ENCODE measurements at regions not wholly inside any gene's neighbourhood (a gene's known extent, or its start where the extent isn't known, plus 50 kb on each side); places are given as distances from the start of the nearest gene placed in this dataset.

DNA sequence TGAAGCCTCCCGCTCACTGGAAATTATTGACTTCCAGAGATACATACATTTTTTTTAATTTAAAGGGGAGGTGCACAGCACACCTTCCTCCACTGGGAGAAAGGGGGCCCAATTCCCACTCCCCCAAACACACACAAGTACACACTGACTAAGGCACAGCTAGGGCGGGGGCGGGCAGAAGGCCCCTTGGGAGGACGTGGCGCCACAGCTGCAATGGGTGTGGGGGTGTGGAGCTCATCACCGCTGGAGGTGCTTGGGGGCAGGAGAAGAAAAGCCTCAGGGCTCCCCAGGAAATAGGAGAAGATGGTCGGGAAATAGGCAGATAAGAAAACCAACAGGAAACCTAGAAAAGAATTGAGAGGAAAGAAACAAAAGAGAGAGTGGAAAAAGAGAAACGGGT lies 127.3 kb upstream of the FAM98A start:
- BruUV-seq (replicated peaks), result no TSS peak
- ChIA-PET CTCF (no interaction called here), SMC1A (ENCODE audit: uncharacterized antibody, unreplicated experiment) (no interaction called here), POLR2A (no interaction called here), RAD21 (ENCODE audit: unreplicated experiment) (no interaction called here)
- WGBS (ENCODE audit: insufficient coverage, insufficient replicate concordance, low lambda C conversion rate, missing lambda C conversion rate), result 78% methylated on average over 8 of the region's 8 CpGs
- no peaks in the 10 kb centered on the region for H3K9me3 ChIP-seq (replicated peaks; ENCODE audit: control insufficient read depth, insufficient read depth, low read length)
- H3K4me2 ChIP-seq (ENCODE audit: control insufficient read depth, insufficient read depth), result no peak overlapping the region
- H3K27ac ChIP-seq (ENCODE audit: control insufficient read depth, insufficient read depth), result no peak overlapping the region
- H3K4me3 ChIP-seq, result no peak overlapping the region
- no peak for DNase-seq (ENCODE audit: low read depth, low spot score)
- H3K36me3 ChIP-seq (ENCODE audit: control insufficient read depth in 2 of 2, insufficient read depth in 2 of 2, low read length in 1 of 2), result no peaks in the 10 kb centered on the region
- in situ Hi-C loops (cut with MboI) (no loop called here), intact Hi-C loops (cut with micrococcal nuclease; ENCODE audit: unreplicated experiment) (no loop called here)
- H3K9ac ChIP-seq (ENCODE audit: control insufficient read depth, insufficient read depth, low read length), result no peak overlapping the region
- H3K4me1 ChIP-seq (ENCODE audit: control insufficient read depth, insufficient read depth, low read length), result no peaks in the 10 kb centered on the region
- no peak for FAIRE-seq
- H3K79me2 ChIP-seq (ENCODE audit: control insufficient read depth, insufficient read depth, low read length), result no peaks in the 10 kb centered on the region
- ATAC-seq, result no peak
- H3K27me3 ChIP-seq (replicated peaks in 1 of 2; ENCODE audit: control insufficient read depth in 2 of 2, insufficient read depth in 2 of 2, low read length in 1 of 2), result no peaks in the 10 kb centered on the region
- TF ChIP-seq, protein P1, sequence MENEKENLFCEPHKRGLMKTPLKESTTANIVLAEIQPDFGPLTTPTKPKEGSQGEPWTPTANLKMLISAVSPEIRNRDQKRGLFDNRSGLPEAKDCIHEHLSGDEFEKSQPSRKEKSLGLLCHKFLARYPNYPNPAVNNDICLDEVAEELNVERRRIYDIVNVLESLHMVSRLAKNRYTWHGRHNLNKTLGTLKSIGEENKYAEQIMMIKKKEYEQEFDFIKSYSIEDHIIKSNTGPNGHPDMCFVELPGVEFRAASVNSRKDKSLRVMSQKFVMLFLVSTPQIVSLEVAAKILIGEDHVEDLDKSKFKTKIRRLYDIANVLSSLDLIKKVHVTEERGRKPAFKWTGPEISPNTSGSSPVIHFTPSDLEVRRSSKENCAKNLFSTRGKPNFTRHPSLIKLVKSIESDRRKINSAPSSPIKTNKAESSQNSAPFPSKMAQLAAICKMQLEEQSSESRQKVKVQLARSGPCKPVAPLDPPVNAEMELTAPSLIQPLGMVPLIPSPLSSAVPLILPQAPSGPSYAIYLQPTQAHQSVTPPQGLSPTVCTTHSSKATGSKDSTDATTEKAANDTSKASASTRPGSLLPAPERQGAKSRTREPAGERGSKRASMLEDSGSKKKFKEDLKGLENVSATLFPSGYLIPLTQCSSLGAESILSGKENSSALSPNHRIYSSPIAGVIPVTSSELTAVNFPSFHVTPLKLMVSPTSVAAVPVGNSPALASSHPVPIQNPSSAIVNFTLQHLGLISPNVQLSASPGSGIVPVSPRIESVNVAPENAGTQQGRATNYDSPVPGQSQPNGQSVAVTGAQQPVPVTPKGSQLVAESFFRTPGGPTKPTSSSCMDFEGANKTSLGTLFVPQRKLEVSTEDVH (IDR thresholded peaks at IDR 0.05; ENCODE audit: low read depth, partially characterized antibody), result no peak
- no peaks in the 10 kb centered on the region for H4K20me1 ChIP-seq (ENCODE audit: control insufficient read depth, insufficient read depth)
- no peak overlapping the region for H2AFZ ChIP-seq (ENCODE audit: control insufficient read depth, low read depth, low read length)

DNA sequence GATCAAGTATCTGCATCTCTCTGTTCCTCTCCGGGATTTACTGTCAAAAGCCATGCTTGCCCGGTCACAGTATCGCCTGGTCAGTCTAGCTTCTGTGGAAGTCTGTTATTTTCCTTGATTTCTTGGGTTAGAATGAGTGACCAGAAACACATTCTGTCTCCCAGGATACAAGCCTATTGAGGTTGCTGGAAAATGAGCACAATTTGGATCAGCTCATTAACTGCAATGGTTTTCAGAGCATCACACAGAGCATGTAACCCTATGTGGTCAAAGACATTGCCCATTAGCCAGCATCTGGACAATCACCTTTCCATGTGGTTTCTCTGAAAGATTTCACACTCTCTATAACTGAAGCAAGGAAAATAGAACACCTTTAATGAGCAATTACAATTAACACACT lies 124.2 kb upstream of the FAM98A start:
- ATAC-seq, result no peak; the same call in 2 of the 3 replicates
- SMC1A ChIA-PET (ENCODE audit: uncharacterized antibody, unreplicated experiment), result interaction anchor here (0.8 to 0.9 kb wide), 2 partner anchors 8 to 40 kb away, joined by 3 to 4 read pairs; no protein-coding TSS in a partner anchor
- intact Hi-C loops (cut with micrococcal nuclease; ENCODE audit: unreplicated experiment) (no loop called here), in situ Hi-C loops (cut with MboI) (no loop called here)
- Histone ChIP-seq H3K36me3 (ENCODE audit: control insufficient read depth in 2 of 2, insufficient read depth in 2 of 2, low read length in 1 of 2) (no peaks in the 10 kb centered on the region), H3K27me3 (replicated peaks in 1 of 2; ENCODE audit: control insufficient read depth in 2 of 2, insufficient read depth in 2 of 2, low read length in 1 of 2) (no peaks in the 10 kb centered on the region), H3K4me1 (ENCODE audit: control insufficient read depth, insufficient read depth, low read length) (no peaks in the 10 kb centered on the region), H3K27ac (ENCODE audit: control insufficient read depth, insufficient read depth) (no peak overlapping the region), H2AFZ (ENCODE audit: control insufficient read depth, low read depth, low read length) (no peak overlapping the region), H3K4me3 (no peak overlapping the region), H3K9ac (ENCODE audit: control insufficient read depth, insufficient read depth, low read length) (no peak overlapping the region), H3K4me2 (ENCODE audit: control insufficient read depth, insufficient read depth) (no peak overlapping the region), H3K9me3 (replicated peaks; ENCODE audit: control insufficient read depth, insufficient read depth, low read length) (no peaks in the 10 kb centered on the region), H4K20me1 (ENCODE audit: control insufficient read depth, insufficient read depth) (no peaks in the 10 kb centered on the region), H3K79me2 (ENCODE audit: control insufficient read depth, insufficient read depth, low read length) (no peaks in the 10 kb centered on the region)
- TF ChIP-seq JUNB (IDR thresholded peaks at IDR 0.05) (no peak), MTA2 (IDR thresholded peaks at IDR 0.05; ENCODE audit: low read depth) (peak; percentile 72; the same call in 1 of the 2 replicates)
- BruUV-seq (replicated peaks), result no TSS peak
- CTCF ChIA-PET, result no interaction called here
- RAD21 ChIA-PET (ENCODE audit: unreplicated experiment), result no interaction called here
- no peak for DNase-seq (ENCODE audit: low read depth, low spot score)
- 38% methylated on average over 3 of the region's 3 CpGs for WGBS (ENCODE audit: insufficient coverage, insufficient replicate concordance, low lambda C conversion rate, missing lambda C conversion rate)
- POLR2A ChIA-PET, result no interaction called here
- no peak for FAIRE-seq

All from GM12878 (cell line).